ENCODE measurements at regions not wholly inside any gene's neighbourhood (a gene's known extent, or its start where the extent isn't known, plus 50 kb on each side); places are given as distances from the start of the nearest gene placed in this dataset.

DNA sequence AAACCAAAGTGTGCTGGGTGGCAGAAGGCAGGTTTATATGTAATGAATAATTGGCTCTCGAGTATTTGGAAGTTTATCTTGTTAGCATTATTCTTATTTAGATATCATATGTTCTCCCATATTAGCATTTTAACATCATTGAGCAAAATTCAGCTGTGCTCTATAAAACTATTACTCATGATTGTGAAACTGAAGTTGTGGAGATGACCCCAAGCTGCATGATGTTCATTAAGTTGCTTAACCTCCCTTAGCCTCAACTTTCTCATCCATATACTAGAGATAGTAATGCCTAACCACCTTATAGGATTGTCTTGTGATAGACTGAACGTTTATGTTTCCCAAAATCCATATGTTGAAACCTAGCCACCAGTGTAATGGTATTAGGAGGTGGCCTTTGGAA, 346.3 kb downstream of the SATB2 start:
- CTCF ChIA-PET = no interaction called here
- H2AFZ ChIP-seq (ENCODE audit: low read depth) = no peak overlapping the region
- DNase-seq = no peak
- no peaks in the 10 kb centered on the region for H3K36me3 ChIP-seq (replicated peaks in 1 of 2; ENCODE audit: control insufficient read depth in 1 of 2, insufficient read depth in 2 of 2, low read length in 1 of 2)
- H3K27ac ChIP-seq (ENCODE audit: low read depth in 2 of 2, low read length in 1 of 2) = no peak overlapping the region
- TF ChIP-seq, protein P1, sequence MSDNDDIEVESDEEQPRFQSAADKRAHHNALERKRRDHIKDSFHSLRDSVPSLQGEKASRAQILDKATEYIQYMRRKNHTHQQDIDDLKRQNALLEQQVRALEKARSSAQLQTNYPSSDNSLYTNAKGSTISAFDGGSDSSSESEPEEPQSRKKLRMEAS (IDR thresholded peaks at IDR 0.05; ENCODE audit: low read depth) = no peak
- TF ChIP-seq TAF1 (IDR thresholded peaks at IDR 0.05; ENCODE audit: borderline replicate concordance, low read depth, low read length) = no peak
- TF ChIP-seq GATA2 (CRISPR knock-in tag; IDR thresholded peaks at IDR 0.05) = no peak
- TF ChIP-seq RFX5 (IDR thresholded peaks at IDR 0.05; ENCODE audit: low read length) = no peak
- no peak for TF ChIP-seq CHD2 (IDR thresholded peaks at IDR 0.05; ENCODE audit: low read length, partially characterized antibody)
- TF ChIP-seq RAD21 (IDR thresholded peaks at IDR 0.05; ENCODE audit: low read length) = no peak
- TF ChIP-seq SIN3A (IDR thresholded peaks at IDR 0.05; ENCODE audit: borderline replicate concordance, low read depth, low read length) = no peak
- TF ChIP-seq, protein P2, sequence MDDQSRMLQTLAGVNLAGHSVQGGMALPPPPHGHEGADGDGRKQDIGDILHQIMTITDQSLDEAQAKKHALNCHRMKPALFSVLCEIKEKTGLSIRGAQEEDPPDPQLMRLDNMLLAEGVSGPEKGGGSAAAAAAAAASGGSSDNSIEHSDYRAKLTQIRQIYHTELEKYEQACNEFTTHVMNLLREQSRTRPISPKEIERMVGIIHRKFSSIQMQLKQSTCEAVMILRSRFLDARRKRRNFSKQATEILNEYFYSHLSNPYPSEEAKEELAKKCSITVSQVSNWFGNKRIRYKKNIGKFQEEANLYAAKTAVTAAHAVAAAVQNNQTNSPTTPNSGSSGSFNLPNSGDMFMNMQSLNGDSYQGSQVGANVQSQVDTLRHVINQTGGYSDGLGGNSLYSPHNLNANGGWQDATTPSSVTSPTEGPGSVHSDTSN (IDR thresholded peaks at IDR 0.05) = no peak
- TF ChIP-seq POLR2AphosphoS5 (IDR thresholded peaks at IDR 0.05; ENCODE audit: low read depth, low read length) = no peak
- no peak for TF ChIP-seq TCF12 (IDR thresholded peaks at IDR 0.05)
- no peak for TF ChIP-seq FOSL2 (IDR thresholded peaks at IDR 0.05; ENCODE audit: borderline replicate concordance, low read depth)
- no peak overlapping the region for H3K4me3 ChIP-seq (ENCODE audit: low read depth in 2 of 2, low read length in 1 of 2)
- H3K9ac ChIP-seq = no peak overlapping the region
- H3K9me2 ChIP-seq = no peaks in the 10 kb centered on the region
- H3F3A ChIP-seq (replicated peaks; ENCODE audit: insufficient read depth) = no peaks in the 10 kb centered on the region
- no peaks in the 10 kb centered on the region for H3K27me3 ChIP-seq (ENCODE audit: insufficient read depth)
- WGBS (ENCODE audit: low lambda C conversion rate) = 0% methylated on average over 2 of the region's 2 CpGs
- H3K79me2 ChIP-seq (ENCODE audit: insufficient read depth) = no peaks in the 10 kb centered on the region
- H4K20me1 ChIP-seq (ENCODE audit: insufficient read depth) = no peaks in the 10 kb centered on the region
- POLR2A ChIA-PET = no interaction called here
- H3K4me1 ChIP-seq (ENCODE audit: control insufficient read depth in 1 of 2, insufficient read depth in 2 of 2, low read depth in 1 of 2, low read length in 1 of 2) = no peaks in the 10 kb centered on the region
- no peaks in the 10 kb centered on the region for H3K9me3 ChIP-seq
- H3K4me2 ChIP-seq = no peak overlapping the region

DNA sequence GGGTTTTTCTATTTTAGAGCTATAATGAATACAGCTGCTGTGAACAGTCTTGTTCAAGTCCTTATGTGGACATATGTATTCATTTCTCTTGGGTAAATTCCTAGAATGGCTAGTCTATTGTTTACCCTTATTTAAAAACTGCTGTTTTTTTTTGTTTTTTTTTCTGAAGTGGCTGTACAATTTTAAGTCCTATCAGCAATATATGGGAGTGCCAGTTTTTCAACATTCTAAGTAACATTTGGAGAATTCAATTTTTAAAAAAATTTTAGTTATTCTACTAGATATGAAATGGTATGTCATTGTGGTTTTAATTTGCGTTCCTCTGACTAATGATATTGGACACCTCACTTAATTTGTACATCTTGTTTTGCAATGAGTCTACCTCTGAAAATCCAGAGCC, 349.7 kb downstream of the SATB2 start:
- Histone ChIP-seq H3K27me3 (ENCODE audit: insufficient read depth) (no peaks in the 10 kb centered on the region), H3K79me2 (ENCODE audit: insufficient read depth) (no peaks in the 10 kb centered on the region), H3K4me3 (ENCODE audit: low read depth in 2 of 2, low read length in 1 of 2) (no peak overlapping the region), H3K36me3 (replicated peaks in 1 of 2; ENCODE audit: control insufficient read depth in 1 of 2, insufficient read depth in 2 of 2, low read length in 1 of 2) (no peaks in the 10 kb centered on the region), H3K4me1 (ENCODE audit: control insufficient read depth in 1 of 2, insufficient read depth in 2 of 2, low read depth in 1 of 2, low read length in 1 of 2) (no peaks in the 10 kb centered on the region), H3K9me2 (no peaks in the 10 kb centered on the region), H3K9ac (no peak overlapping the region), H4K20me1 (ENCODE audit: insufficient read depth) (no peaks in the 10 kb centered on the region), H3K9me3 (no peaks in the 10 kb centered on the region), H2AFZ (ENCODE audit: low read depth) (no peak overlapping the region), H3F3A (replicated peaks; ENCODE audit: insufficient read depth) (no peaks in the 10 kb centered on the region), H3K4me2 (no peak overlapping the region), H3K27ac (ENCODE audit: low read depth in 2 of 2, low read length in 1 of 2) (no peak overlapping the region)
- ChIA-PET CTCF (interaction anchor here (0.6 to 2.7 kb wide), 2 partner anchors 14 to 34 kb away, joined by 3 to 6 read pairs; no protein-coding TSS in a partner anchor), POLR2A (no interaction called here)
- 0% methylated on average over 1 of the region's 1 CpG for whole genome bisulfite sequencing (ENCODE audit: low lambda C conversion rate)
- TF ChIP-seq NRF1 (IDR thresholded peaks at IDR 0.05; ENCODE audit: low read depth, low read length) = no peak
- no peak for TF ChIP-seq MEF2A (IDR thresholded peaks at IDR 0.05; ENCODE audit: borderline replicate concordance, low read depth)
- no peak for TF ChIP-seq GATA2 (CRISPR knock-in tag; IDR thresholded peaks at IDR 0.05)
- TF ChIP-seq RFX5 (IDR thresholded peaks at IDR 0.05; ENCODE audit: low read length) = no peak
- TF ChIP-seq EZH2phosphoT487 (IDR thresholded peaks at IDR 0.05; ENCODE audit: borderline replicate concordance, low read depth) = no peak
- no peak for TF ChIP-seq MXI1 (IDR thresholded peaks at IDR 0.05; ENCODE audit: low read depth, low read length)
- TF ChIP-seq TAF1 (IDR thresholded peaks at IDR 0.05; ENCODE audit: borderline replicate concordance, low read depth, low read length) = no peak
- no peak for TF ChIP-seq EP300 (IDR thresholded peaks at IDR 0.05; ENCODE audit: borderline replicate concordance in 1 of 2, low read depth in 1 of 2, low read length in 1 of 2)
- TF ChIP-seq, protein P1 (IDR thresholded peaks at IDR 0.05; ENCODE audit: low read depth) = no peak
- no peak for TF ChIP-seq YY1 (IDR thresholded peaks at IDR 0.05; ENCODE audit: low read depth)
- no peak for TF ChIP-seq TEAD4 (IDR thresholded peaks at IDR 0.05; ENCODE audit: borderline replicate concordance, insufficient read depth)
- TF ChIP-seq, protein P3, sequence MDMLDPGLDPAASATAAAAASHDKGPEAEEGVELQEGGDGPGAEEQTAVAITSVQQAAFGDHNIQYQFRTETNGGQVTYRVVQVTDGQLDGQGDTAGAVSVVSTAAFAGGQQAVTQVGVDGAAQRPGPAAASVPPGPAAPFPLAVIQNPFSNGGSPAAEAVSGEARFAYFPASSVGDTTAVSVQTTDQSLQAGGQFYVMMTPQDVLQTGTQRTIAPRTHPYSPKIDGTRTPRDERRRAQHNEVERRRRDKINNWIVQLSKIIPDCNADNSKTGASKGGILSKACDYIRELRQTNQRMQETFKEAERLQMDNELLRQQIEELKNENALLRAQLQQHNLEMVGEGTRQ (IDR thresholded peaks at IDR 0.05; ENCODE audit: borderline replicate concordance, low read depth, low read length) = no peak
- TF ChIP-seq FOSL2 (IDR thresholded peaks at IDR 0.05; ENCODE audit: borderline replicate concordance, low read depth) = no peak
- TF ChIP-seq, protein P4, sequence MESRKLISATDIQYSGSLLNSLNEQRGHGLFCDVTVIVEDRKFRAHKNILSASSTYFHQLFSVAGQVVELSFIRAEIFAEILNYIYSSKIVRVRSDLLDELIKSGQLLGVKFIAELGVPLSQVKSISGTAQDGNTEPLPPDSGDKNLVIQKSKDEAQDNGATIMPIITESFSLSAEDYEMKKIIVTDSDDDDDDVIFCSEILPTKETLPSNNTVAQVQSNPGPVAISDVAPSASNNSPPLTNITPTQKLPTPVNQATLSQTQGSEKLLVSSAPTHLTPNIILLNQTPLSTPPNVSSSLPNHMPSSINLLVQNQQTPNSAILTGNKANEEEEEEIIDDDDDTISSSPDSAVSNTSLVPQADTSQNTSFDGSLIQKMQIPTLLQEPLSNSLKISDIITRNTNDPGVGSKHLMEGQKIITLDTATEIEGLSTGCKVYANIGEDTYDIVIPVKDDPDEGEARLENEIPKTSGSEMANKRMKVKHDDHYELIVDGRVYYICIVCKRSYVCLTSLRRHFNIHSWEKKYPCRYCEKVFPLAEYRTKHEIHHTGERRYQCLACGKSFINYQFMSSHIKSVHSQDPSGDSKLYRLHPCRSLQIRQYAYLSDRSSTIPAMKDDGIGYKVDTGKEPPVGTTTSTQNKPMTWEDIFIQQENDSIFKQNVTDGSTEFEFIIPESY (IDR thresholded peaks at IDR 0.05; ENCODE audit: borderline replicate concordance, low read depth) = no peak
- TF ChIP-seq RCOR1 (IDR thresholded peaks at IDR 0.05; ENCODE audit: low read length) = no peak
- no peak for TF ChIP-seq RAD21 (IDR thresholded peaks at IDR 0.05; ENCODE audit: low read length)
- no peak for TF ChIP-seq TCF12 (IDR thresholded peaks at IDR 0.05)
- no peak for TF ChIP-seq NFIC (IDR thresholded peaks at IDR 0.05; ENCODE audit: borderline replicate concordance)
- DNase-seq = no peak
